Duodenal mucosa (tissue), 2 donors: ENCODE measurements at regions not wholly inside any gene's neighbourhood (a gene's known extent, or its start where the extent isn't known, plus 50 kb on each side); places are given as distances from the start of the nearest gene placed in this dataset.

Experiments
- H3K27ac ChIP-seq: one replicate; pipeline ENCODE4 v1.7.0; 2013; ENCODE audit warnings: low read depth, low read length
- H3K27me3 ChIP-seq, 2 donors: one replicate each; pipeline ENCODE4 v1.7.0; 2013; ENCODE audit warnings: low read length in 2 of 2, control low read depth in 1 of 2; ENCODE audit not compliant: insufficient read depth in 2 of 2, control insufficient read depth in 1 of 2
- H3K36me3 ChIP-seq, 2 donors: one replicate each; pipeline ENCODE4 v1.7.0; 2013; ENCODE audit warnings: low read length in 2 of 2, control low read depth in 1 of 2; ENCODE audit not compliant: insufficient read depth in 2 of 2, control insufficient read depth in 1 of 2
- H3K4me1 ChIP-seq, 2 donors: one replicate each; pipeline ENCODE4 v1.7.0; 2013; ENCODE audit warnings: low read length in 2 of 2, control low read depth in 1 of 2; ENCODE audit not compliant: insufficient read depth in 2 of 2, control insufficient read depth in 1 of 2
- H3K4me3 ChIP-seq, 2 donors: one replicate each; pipeline ENCODE4 v1.7.0; 2013; ENCODE audit warnings: low read length in 2 of 2, low read depth in 1 of 2
- H3K9ac ChIP-seq, 2 donors: one replicate each; pipeline ENCODE4 v1.7.0; 2013; ENCODE audit warnings: low read length in 2 of 2, low read depth in 1 of 2
- H3K9me3 ChIP-seq, 2 donors: one replicate each; pipeline ENCODE4 v1.7.0; 2013; ENCODE audit warnings: low read length in 2 of 2, control low read depth in 1 of 2; ENCODE audit not compliant: control insufficient read depth in 1 of 2

DNA sequence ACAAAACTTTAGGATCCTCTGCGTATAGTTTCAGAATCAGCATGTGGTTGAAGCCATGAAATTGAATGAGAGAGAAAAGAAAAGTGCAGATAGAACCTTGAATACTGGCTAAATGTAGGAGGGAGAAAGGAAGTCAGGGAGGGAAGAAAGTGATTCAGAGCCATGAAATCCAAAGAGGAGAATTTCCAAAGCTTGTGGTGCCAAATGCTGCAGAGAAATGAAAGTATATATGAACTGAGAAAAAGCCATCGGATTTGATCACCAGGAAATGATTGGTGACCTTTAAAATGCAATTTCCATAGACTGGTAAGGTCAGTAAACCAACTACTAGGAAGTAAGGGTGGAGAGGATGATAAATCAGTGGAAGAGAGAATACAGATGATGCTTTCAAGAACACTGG is 142.3 kb downstream of the TFAP2A start:
- Histone ChIP-seq H3K9me3 (no peaks in the 10 kb centered on the region), H3K36me3 (no peaks in the 10 kb centered on the region), H3K27ac (no peak overlapping the region), H3K4me3 (no peak overlapping the region), H3K9ac (no peak overlapping the region), H3K4me1 (no peaks in the 10 kb centered on the region), H3K27me3 (no peaks in the 10 kb centered on the region)

DNA sequence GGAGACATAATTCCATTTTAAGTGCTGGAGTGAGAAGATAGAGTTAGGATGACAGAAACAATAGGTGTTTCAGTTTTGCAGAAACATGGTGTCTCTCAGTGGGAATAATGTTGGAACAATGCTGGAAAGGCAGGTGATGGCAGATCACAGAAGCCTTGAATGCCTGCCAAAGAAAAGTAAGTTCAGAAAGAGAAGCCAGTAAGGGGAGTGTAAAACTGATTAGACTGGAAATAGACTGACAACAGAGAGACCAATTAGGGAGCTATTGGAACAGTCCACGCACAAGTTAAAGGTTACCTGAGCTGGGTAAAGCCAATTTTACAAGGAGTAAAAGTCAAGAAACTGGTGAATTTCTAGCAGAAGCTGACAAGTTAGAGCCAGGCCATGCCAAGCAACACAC is 142.9 kb downstream of the TFAP2A start:
- Histone ChIP-seq H3K27me3 (no peaks in the 10 kb centered on the region), H3K9ac (no peak overlapping the region), H3K4me3 (no peak overlapping the region), H3K27ac (no peak overlapping the region), H3K4me1 (no peaks in the 10 kb centered on the region), H3K9me3 (no peaks in the 10 kb centered on the region), H3K36me3 (no peaks in the 10 kb centered on the region)

DNA sequence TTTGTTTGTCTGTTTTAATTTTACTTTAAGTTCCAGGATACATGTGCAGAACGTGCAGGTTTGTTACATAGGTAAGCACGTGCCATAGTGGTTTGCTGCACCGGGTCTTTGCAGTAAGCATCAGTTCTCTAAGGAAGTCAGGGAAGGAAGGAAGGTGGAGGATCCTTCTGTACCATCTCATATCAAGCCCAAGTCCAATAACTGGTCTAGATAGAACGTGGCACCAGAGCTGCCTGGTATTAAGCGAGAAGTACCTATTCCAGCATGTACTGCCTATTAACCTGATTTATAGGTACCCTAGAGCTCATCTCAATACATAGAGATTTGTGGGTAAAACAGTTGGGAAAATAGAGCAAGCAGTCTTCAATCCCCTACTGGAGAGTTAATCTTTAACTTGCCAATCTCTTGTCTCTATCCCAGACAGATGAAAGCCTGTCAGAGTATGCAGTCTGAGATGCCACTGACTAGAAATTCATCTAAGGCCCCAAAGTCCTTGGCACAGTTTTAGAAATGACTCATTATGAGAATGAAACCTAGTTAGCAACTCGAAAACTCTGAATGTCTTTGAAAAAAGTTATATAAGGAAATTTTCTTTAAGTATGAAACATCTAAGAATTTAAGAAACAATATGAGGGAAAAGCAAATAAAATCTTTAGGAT is 144.9 kb downstream of the TFAP2A start:
- no peaks in the 10 kb centered on the region for H3K9me3 ChIP-seq
- no peak overlapping the region for H3K9ac ChIP-seq
- H3K36me3 ChIP-seq, result no peaks in the 10 kb centered on the region
- H3K4me3 ChIP-seq, result no peak overlapping the region
- no peak overlapping the region for H3K27ac ChIP-seq
- no peaks in the 10 kb centered on the region for H3K27me3 ChIP-seq
- H3K4me1 ChIP-seq, result no peaks in the 10 kb centered on the region

DNA sequence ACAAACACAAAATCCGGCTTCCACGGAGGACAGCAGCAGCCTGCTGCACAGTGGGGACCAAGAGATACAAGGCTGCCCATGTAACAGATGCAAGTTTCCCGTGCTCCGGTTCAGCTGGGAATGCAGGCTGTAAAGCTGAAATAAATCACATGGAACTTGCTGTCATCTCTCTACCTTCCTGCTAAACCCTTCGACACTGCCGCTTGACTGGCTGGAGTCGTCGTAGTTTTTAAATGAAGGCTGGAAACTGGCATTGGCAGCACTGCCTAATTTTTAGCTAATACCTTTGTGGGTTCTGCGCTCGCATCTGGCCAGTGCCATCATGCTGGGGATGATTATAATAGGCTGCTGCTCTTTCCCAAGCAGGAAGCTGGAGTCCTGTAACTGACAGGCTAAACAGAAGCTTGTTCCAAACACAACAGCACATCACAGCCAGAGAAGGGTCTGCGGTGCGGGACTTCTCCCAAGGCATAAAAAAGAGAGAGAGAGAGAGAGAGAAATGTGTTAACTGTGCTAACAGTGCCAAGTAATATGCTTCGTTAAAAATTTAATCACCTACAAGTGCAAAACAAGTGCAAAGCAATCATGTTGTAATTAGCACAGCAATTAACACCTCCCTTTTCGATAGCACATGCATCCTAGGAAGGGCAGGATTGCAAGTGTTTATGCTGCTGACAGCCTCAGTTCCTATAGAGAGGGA is 146.1 kb downstream of the TFAP2A start:
- Histone ChIP-seq H3K36me3 (no peaks in the 10 kb centered on the region), H3K9ac (no peak overlapping the region), H3K9me3 (no peaks in the 10 kb centered on the region), H3K27ac (no peak overlapping the region), H3K4me1 (no peaks in the 10 kb centered on the region), H3K27me3 (no peaks in the 10 kb centered on the region), H3K4me3 (no peak overlapping the region)

DNA sequence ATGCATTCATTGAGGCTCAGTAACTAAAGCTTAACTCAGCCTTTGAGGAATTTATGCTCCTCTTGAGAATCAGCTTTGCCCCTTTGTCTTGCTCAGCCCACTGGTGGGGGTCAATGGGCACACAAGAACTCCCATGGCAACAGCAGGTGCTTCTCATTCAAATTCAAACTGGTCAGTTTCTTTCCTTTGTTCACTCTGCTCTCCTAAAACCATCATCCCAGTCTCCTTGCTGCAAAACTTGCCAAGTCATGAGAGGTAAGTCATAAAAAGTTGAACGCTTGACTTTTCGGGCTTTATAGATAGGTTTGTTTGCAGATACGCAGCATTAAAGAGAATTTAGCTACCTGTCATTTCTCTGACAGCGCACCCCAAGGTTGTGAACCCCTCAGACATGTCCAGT is 146.8 kb downstream of the TFAP2A start:
- Histone ChIP-seq H3K36me3 (no peaks in the 10 kb centered on the region), H3K4me1 (no peaks in the 10 kb centered on the region), H3K27ac (no peak overlapping the region), H3K9ac (no peak overlapping the region), H3K4me3 (no peak overlapping the region), H3K9me3 (no peaks in the 10 kb centered on the region), H3K27me3 (no peaks in the 10 kb centered on the region)

DNA sequence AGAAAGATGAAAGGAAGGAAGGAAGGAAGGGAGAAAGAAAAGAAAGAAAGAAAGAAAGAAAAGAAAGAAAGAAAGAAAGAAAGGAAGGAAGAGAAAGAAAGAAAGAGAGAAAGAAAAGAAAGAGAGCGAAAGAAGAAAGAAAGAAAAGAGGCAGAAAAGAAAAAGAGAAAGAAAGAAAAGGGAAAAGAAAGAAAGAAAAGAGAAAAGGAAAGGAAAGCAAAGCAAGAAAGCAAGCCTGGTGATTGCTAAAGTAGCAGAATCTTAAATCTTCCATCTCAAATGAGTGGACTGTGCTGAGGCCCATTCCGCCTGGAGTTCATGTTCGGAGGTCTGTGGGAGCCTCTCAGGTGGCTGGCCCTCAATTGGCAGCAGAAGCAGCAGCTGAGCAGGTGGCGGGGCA is 148.4 kb downstream of the TFAP2A start:
- H3K4me3 ChIP-seq, result no peak overlapping the region
- H3K27me3 ChIP-seq, result no peaks in the 10 kb centered on the region
- H3K9me3 ChIP-seq, result no peaks in the 10 kb centered on the region

DNA sequence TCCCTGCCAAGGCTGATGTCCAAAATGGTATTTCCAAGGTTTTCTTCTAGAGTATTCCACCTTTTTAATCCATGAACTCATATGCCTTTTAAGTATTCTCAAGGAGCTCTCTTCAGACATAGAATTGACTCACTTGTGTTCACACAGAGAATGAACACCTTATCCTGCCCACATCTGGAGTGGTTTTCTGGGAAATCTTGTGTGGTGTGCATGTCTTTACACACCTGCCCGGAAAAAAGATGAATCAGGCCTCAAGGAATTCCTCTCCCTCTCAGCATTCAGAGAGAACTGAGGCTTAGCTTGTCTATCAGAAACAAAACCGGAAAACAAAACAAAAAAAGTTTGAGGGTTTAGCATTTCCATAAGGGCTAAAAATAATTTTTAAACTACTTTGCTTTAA is 148.8 kb downstream of the TFAP2A start:
- H3K9me3 ChIP-seq, result no peaks in the 10 kb centered on the region
- no peaks in the 10 kb centered on the region for H3K36me3 ChIP-seq
- no peak overlapping the region for H3K4me3 ChIP-seq
- H3K27me3 ChIP-seq, result no peaks in the 10 kb centered on the region
- no peaks in the 10 kb centered on the region for H3K4me1 ChIP-seq
- no peak overlapping the region for H3K27ac ChIP-seq
- H3K9ac ChIP-seq, result no peak overlapping the region

More for the DNA sequence above, 148.4 kb downstream of the TFAP2A start:
- Histone ChIP-seq H3K36me3 (no peaks in the 10 kb centered on the region), H3K4me1 (no peaks in the 10 kb centered on the region), H3K27ac (no peak overlapping the region), H3K9ac (no peak overlapping the region)

DNA sequence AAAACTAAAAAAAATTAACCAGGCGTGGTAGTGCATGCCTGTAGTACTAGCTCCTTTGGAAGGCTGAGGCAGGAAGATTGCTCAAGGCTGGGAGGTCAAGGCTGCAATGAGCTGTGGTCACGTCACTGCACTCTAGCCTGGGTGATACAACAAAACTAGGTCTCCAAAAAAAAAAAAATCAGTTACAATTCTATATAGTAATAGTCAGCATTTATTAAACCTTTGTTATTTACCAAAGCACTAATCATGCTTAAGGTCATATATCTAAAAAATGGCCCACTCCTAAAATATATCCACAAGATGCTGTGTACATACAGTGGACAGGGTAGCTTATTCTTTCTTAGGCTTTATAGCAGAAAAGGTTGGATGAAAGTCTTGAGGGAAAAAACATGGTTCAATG is 152.4 kb downstream of the TFAP2A start:
- no peak overlapping the region for H3K4me3 ChIP-seq

DNA sequence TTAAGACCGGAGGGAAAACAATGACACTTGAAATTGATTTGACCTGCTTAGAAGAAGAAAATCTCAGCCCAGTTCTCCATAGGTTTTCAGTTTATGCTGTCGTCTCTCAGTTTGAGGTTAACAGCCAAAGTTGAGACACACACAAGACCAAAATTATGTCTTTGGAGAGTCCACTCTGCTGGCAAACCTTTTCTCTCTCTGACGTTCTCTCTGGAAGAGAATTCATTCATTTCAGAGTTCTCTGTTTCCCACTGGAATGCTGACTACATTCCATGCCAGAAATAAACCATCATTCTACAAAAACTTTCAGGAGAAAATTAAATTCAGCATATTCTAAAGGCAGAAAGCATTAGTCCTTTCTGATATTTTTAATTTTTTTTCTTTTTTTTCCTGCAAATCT is 155.2 kb downstream of the TFAP2A start:
- Histone ChIP-seq H3K4me1 (no peaks in the 10 kb centered on the region), H3K9me3 (no peaks in the 10 kb centered on the region), H3K27ac (no peak overlapping the region), H3K27me3 (no peaks in the 10 kb centered on the region), H3K36me3 (no peaks in the 10 kb centered on the region), H3K4me3 (no peak overlapping the region), H3K9ac (no peak overlapping the region)

More for the DNA sequence above, 152.4 kb downstream of the TFAP2A start:
- Histone ChIP-seq H3K27ac (no peak overlapping the region), H3K36me3 (no peaks in the 10 kb centered on the region), H3K4me1 (no peaks in the 10 kb centered on the region), H3K27me3 (no peaks in the 10 kb centered on the region), H3K9ac (no peak overlapping the region), H3K9me3 (no peaks in the 10 kb centered on the region)

DNA sequence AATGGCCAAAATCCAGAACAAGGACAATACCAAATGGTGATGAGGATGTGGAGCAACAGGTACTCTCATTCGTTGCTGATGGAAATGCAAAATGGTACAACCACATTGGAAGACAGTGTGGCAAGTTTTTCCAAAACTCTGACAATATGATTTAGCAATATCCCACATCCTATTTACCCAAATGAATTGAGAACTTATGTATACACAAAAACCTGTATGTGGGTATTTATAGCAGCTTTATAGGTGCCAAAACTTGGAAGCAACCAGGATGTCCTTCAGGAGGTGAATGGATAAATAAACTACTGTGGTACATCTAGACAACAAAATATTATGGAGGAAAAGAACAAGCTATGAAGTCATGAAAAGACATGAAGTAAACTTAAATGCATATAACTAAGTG is 156.5 kb downstream of the TFAP2A start:
- Histone ChIP-seq H3K9me3 (no peaks in the 10 kb centered on the region), H3K4me3 (no peak overlapping the region), H3K36me3 (no peaks in the 10 kb centered on the region), H3K27ac (no peak overlapping the region), H3K4me1 (no peaks in the 10 kb centered on the region), H3K27me3 (no peaks in the 10 kb centered on the region), H3K9ac (no peak overlapping the region)
